22Rv1 (cell line): ENCODE measurements at regions not wholly inside any gene's neighbourhood (a gene's known extent, or its start where the extent isn't known, plus 50 kb on each side); places are given as distances from the start of the nearest gene placed in this dataset.

Experiments used
- H3K27ac ChIP-seq: fragments of 450-650 bp; 2 replicates; pipeline ENCODE4 v1.5.1; 2017
- ZFX ChIP-seq: fragments of 450-650 bp; IDR thresholded peaks from 2 replicates; pipeline ENCODE4 v1.6.1; 2017; ENCODE audit warnings: antibody characterized with exemption, borderline replicate concordance
- TF ChIP-seq, protein P1 (sequence below): fragments of 450-650 bp; IDR thresholded peaks from 2 replicates; pipeline ENCODE4 v1.5.1; 2017; ENCODE audit warnings: mild to moderate bottlenecking

DNA sequence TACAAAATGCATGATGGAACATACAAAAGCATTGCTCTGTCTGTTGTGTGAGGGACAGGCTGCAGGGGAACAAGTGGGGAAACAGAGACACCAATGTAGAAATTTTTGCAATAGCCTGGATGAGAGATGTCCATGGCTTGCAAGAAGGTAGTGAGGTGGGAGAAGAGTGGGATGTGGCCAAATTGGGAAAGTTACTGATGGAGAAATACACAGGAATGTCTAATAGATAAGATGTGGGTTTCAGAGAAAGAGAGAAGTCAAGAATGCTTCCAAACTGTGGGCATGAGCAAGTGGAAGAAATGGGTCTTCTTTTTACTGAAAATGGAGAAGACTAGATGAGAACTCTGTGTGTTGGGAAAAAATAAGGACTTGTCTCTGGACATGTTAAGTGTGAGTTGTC lies 592.7 kb downstream of the TNS3 start:
- H3K27ac ChIP-seq, result no peak overlapping the region
- TF ChIP-seq ZFX, result no peak
- TF ChIP-seq, protein P1, sequence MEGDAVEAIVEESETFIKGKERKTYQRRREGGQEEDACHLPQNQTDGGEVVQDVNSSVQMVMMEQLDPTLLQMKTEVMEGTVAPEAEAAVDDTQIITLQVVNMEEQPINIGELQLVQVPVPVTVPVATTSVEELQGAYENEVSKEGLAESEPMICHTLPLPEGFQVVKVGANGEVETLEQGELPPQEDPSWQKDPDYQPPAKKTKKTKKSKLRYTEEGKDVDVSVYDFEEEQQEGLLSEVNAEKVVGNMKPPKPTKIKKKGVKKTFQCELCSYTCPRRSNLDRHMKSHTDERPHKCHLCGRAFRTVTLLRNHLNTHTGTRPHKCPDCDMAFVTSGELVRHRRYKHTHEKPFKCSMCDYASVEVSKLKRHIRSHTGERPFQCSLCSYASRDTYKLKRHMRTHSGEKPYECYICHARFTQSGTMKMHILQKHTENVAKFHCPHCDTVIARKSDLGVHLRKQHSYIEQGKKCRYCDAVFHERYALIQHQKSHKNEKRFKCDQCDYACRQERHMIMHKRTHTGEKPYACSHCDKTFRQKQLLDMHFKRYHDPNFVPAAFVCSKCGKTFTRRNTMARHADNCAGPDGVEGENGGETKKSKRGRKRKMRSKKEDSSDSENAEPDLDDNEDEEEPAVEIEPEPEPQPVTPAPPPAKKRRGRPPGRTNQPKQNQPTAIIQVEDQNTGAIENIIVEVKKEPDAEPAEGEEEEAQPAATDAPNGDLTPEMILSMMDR, result no peak

DNA sequence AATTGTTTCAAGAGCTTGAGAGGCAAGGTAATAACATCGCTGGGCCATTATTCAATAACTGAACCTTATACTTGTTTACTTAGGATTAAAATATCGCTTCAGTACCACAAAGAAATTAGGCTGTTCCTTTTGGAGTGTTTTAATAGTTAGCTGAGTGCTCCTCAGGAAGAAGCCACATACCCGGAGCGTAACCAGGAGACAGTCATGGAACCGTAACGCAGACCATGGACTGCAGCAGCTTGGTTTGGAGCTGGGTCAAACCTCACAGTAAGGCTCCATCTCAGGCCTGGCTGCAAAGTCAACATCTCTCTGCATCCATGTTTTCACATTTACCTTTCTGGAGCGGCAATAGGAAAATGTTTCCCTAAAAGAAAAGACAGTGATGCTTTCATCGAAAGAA lies 599.0 kb downstream of the TNS3 start:
- TF ChIP-seq ZFX, result no peak
- TF ChIP-seq, protein P1, result no peak
- no peak overlapping the region for H3K27ac ChIP-seq

DNA sequence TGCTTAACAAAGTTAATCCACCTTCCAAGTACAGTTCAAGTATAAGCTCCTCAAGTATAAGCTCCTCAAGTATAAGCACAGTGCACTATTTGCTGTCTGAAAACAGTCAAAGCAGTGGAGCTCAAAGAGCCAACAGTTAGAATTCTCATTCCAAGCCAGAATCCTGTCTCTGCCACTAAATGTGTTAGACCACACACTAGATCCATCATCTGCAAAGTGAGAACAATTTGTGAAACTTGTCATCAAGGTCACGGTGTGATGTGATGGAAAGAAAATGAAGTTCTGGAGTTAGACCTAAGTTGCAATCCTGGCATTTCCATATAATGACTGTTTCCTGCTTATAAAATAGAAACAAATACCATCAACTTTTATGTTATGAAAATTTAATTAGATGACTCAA lies 602.5 kb downstream of the TNS3 start:
- TF ChIP-seq ZFX, result no peak
- TF ChIP-seq, protein P1, result no peak

DNA sequence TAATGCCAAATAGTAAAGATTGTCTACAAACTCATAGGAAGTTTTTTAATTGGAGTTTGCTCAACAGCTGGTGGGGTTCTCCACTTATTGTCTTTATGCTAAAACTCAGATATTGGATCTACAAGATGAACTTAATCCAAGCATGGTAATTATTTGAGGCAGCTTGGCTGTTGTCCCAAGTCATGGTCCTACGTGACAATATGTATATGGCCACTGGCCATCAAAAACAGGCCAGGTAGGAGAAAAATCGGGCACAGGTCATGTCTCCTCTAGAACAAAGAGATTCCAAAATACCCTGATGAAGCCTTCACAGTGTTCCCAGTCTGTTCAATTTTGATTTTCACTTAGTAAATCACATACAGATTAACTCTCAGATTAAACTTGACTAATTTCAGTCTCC lies 606.4 kb downstream of the TNS3 start:
- TF ChIP-seq, protein P1, result no peak
- TF ChIP-seq ZFX, result no peak
- no peak overlapping the region for H3K27ac ChIP-seq

More for the DNA sequence above, 602.5 kb downstream of the TNS3 start:
- H3K27ac ChIP-seq, result no peak overlapping the region

DNA sequence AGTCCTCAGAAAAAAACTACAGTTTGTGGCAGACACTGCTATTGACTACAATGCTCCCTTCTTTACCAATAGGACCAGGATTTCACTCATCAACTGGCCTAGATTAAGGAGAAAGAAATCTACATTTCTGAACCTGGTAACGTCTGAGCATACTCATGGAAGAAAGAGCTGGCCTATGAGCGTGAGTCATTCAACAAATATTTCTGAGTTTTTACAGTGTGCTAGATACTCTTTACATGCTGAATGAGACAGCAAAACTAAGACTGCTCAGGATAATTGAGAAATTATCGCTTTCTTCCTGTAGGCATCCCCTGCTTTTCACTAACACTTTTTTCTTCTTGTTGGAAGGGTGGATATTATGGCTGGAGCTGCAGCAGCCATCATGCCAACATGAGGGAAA lies 609.7 kb downstream of the TNS3 start:
- H3K27ac ChIP-seq, result no peak overlapping the region
- TF ChIP-seq, protein P1, result no peak
- no peak for TF ChIP-seq ZFX

DNA sequence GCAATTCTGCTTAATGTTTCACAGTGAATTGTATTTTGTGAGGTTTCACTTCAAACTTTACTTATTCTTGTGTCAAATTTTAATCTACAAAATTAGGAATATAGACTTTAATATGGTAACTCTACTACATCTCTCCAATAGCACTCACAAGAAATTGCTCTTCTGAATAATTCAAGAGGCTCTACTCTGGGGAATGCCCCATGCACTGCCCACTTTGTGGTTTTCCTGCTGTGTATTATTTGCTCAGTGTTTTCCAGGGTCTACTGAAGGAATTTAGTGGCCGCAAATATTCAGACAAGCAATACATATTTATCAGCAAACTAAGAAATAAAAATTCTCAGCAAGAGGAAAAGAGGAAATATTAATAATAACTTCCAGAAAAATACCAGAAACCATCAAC lies 611.4 kb downstream of the TNS3 start:
- H3K27ac ChIP-seq, result no peak overlapping the region
- no peak for TF ChIP-seq ZFX
- TF ChIP-seq, protein P1, result no peak

DNA sequence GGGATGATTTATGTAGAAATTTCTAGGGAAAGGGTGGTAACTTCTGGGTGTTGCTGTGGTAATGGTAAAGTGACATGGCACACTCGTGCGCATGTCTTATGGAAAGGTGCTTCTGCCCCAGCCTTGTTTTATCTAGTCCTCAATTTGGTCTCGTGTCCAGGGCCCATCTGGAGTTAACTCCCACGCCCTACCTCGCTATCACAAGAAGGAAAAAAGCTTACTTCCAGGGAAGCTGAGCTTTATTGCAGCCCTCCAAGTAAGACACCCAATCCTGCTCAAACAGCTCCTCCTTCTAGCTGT lies 611.8 kb downstream of the TNS3 start:
- TF ChIP-seq ZFX, result no peak
- TF ChIP-seq, protein P1, result no peak
- no peak overlapping the region for H3K27ac ChIP-seq
